SK-N-SH (cell line): ENCODE measurements at regions not wholly inside any gene's neighbourhood (a gene's known extent, or its start where the extent isn't known, plus 50 kb on each side); places are given as distances from the start of the nearest gene placed in this dataset.

ENCODE experiments used
- CTCF ChIA-PET: fragments of 300-600, 350-600 bp; formaldehyde crosslinking; extraction: SDS; loops from one replicate; lab custom pipeline; 2021; lab: Yijun Ruan, JAX
- POLR2A ChIA-PET: fragments of 350-600 bp; sonication (Branson Sonifier 250); formaldehyde crosslinking; extraction: SDS; loops from one replicate; lab custom pipeline; 2020; ENCODE audit warnings: antibody characterized with exemption, inconsistent platforms; lab: Yijun Ruan, JAX
- DNase-seq: peaks from one replicate; pipeline ENCODE4 v3.0.0; 2012
- H2AFZ ChIP-seq: fragments of 200-600 bp; sonication (generic); 2 replicates; pipeline ENCODE4 v1.8.1; 2016; ENCODE audit warnings: antibody characterized with exemption, mild to moderate bottlenecking, low read depth
- H3F3A ChIP-seq: fragments of 200-600 bp; sonication (generic); replicated peaks from 2 replicates; pipeline ENCODE3; 2016; ENCODE audit warnings: antibody characterized with exemption, mild to moderate bottlenecking; ENCODE audit not compliant: insufficient read depth
- H3K27ac ChIP-seq, 2 experiments: fragments of 200-500 bp in 1 of 2; fragments of 200-600 bp in 1 of 2; sonication (Bioruptor generic) in 1 of 2; sonication (generic), shearing (Covaris generic) in 1 of 2; 2 replicates each; pipeline versions ENCODE4 v1.5.1 to v1.6.1; 2014 to 2016; ENCODE audit warnings: low read depth in 2 of 2, inconsistent platforms in 1 of 2, low read length in 1 of 2, mild to moderate bottlenecking in 1 of 2, mixed read lengths in 1 of 2
- H3K27me3 ChIP-seq: fragments of 200-600 bp; sonication (generic), shearing (Covaris generic); 2 replicates; pipeline ENCODE4 v1.6.1; 2016; ENCODE audit warnings: mixed run types; ENCODE audit not compliant: insufficient read depth
- H3K36me3 ChIP-seq, 2 experiments: fragments of 200-500 bp in 1 of 2; fragments of 200-600 bp in 1 of 2; sonication (Bioruptor generic) in 1 of 2; sonication (generic) in 1 of 2; replicated peaks in 1 of 2; 2 replicates each; pipeline versions ENCODE3 to v1.5.1; 2014 to 2016; ENCODE audit warnings: low read length in 1 of 2, mild to moderate bottlenecking in 1 of 2; ENCODE audit not compliant: insufficient read depth in 2 of 2, control insufficient read depth in 1 of 2
- H3K4me1 ChIP-seq, 2 experiments: fragments of 200-500 bp in 1 of 2; fragments of 200-600 bp in 1 of 2; sonication (Bioruptor generic) in 1 of 2; sonication (generic), shearing (Covaris generic) in 1 of 2; 2 replicates each; pipeline versions ENCODE4 v1.5.1 to v1.6.1; 2014 to 2016; ENCODE audit warnings: low read depth in 1 of 2, low read length in 1 of 2, mixed run types in 1 of 2; ENCODE audit not compliant: insufficient read depth in 2 of 2, control insufficient read depth in 1 of 2
- H3K4me2 ChIP-seq: fragments of 200-600 bp; sonication (generic), shearing (Covaris generic); 2 replicates; pipeline ENCODE4 v1.6.1; 2017; ENCODE audit warnings: mixed run types
- H3K4me3 ChIP-seq, 2 experiments: fragments of 200-500 bp in 1 of 2; fragments of 200-600 bp in 1 of 2; sonication (Bioruptor generic) in 1 of 2; sonication (generic), shearing (Covaris generic) in 1 of 2; 2 replicates each; pipeline versions ENCODE4 v1.5.1 to v1.8.1; 2014 to 2016; ENCODE audit warnings: low read depth in 2 of 2, inconsistent platforms in 1 of 2, low read length in 1 of 2, mild to moderate bottlenecking in 1 of 2, mixed read lengths in 1 of 2, moderate library complexity in 1 of 2
- H3K79me2 ChIP-seq: fragments of 200-600 bp; sonication (generic); 2 replicates; pipeline ENCODE4 v1.8.1; 2017; ENCODE audit warnings: mild to moderate bottlenecking; ENCODE audit not compliant: insufficient read depth
- H3K9ac ChIP-seq: fragments of 200-600 bp; sonication (generic); 2 replicates; pipeline ENCODE4 v1.6.1; 2017; ENCODE audit warnings: mixed run types
- H3K9me2 ChIP-seq: fragments of 200-600 bp; sonication (generic); 2 replicates; pipeline ENCODE4 v1.6.1; 2017; ENCODE audit warnings: mixed run types
- H3K9me3 ChIP-seq: fragments of 200-600 bp; sonication (generic); 2 replicates; pipeline ENCODE4 v1.6.1; 2017; ENCODE audit warnings: mixed run types, mild to moderate bottlenecking, moderate library complexity
- H4K20me1 ChIP-seq: fragments of 200-600 bp; sonication (generic); 2 replicates; pipeline ENCODE4 v1.6.1; 2017; ENCODE audit warnings: mild to moderate bottlenecking, mixed run types; ENCODE audit not compliant: insufficient read depth
- EP300 ChIP-seq, 2 experiments: IDR thresholded peaks; 2 replicates each; pipeline versions ENCODE4 v1.4.0 to v1.6.1; 2012; ENCODE audit warnings: borderline replicate concordance in 1 of 2, low read depth in 1 of 2, low read length in 1 of 2
- GATA2 ChIP-seq: sonication (generic); formaldehyde crosslinking; IDR thresholded peaks from 2 replicates; pipeline ENCODE4 v1.5.0; 2020; ENCODE audit warnings: mild to moderate bottlenecking, missing genetic modification reagents
- RCOR1 ChIP-seq: fragments of 150-350 bp; IDR thresholded peaks from 2 replicates; pipeline ENCODE4 v1.6.1; 2017; ENCODE audit warnings: antibody characterized with exemption, low read length
- RXRA ChIP-seq: IDR thresholded peaks from 2 replicates; pipeline ENCODE4 v1.4.0; 2012; ENCODE audit warnings: low read depth, mild to moderate bottlenecking, borderline replicate concordance
- SIN3A ChIP-seq: IDR thresholded peaks from 2 replicates; pipeline ENCODE4 v1.6.1; 2012; ENCODE audit warnings: low read depth, mild to moderate bottlenecking, low read length, moderate library complexity, borderline replicate concordance
- TAF1 ChIP-seq: IDR thresholded peaks from 2 replicates; pipeline ENCODE4 v1.6.1; 2012; ENCODE audit warnings: low read depth, mild to moderate bottlenecking, low read length, moderate library complexity, borderline replicate concordance
- TCF12 ChIP-seq: IDR thresholded peaks from 2 replicates; pipeline ENCODE4 v1.4.0; 2012
- WGBS: methylation state at CpG from one replicate; pipeline ENCODE4 v1.1.6; 2017; ENCODE audit warnings: low lambda C conversion rate; 5-methylcytosine and 5-hydroxymethylcytosine counted together
- TF ChIP-seq, protein P1 (sequence below): IDR thresholded peaks from 2 replicates; pipeline ENCODE4 v1.6.1; 2012; ENCODE audit warnings: mild to moderate bottlenecking, low read depth, low read length, moderate library complexity
- TF ChIP-seq, protein P2 (sequence below): fragments of 150-350 bp; IDR thresholded peaks from 2 replicates; pipeline ENCODE4 v1.6.1; 2016; ENCODE audit warnings: mild to moderate bottlenecking, low read depth, low read length

DNA sequence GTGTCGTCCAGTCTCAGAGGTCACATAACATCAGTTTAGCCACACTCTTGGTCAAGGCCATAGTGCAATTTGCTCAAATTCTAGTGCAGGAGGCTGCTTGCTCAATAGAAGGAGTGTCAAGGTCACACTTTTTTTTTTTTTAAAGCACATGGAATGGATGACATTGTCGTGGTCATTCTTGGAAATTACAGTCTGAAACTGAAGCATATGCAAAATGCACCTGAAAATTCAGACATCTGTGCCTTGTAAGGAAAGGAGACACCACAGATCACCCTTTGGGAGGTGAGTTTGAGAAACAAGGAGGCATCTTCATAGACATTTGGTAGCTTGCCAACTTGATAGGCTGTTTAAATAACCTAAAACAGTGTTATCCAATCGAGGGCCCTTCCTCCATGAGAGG, 98.3 kb upstream of the ANKRD10 start (continued):
- TF ChIP-seq, protein P1, sequence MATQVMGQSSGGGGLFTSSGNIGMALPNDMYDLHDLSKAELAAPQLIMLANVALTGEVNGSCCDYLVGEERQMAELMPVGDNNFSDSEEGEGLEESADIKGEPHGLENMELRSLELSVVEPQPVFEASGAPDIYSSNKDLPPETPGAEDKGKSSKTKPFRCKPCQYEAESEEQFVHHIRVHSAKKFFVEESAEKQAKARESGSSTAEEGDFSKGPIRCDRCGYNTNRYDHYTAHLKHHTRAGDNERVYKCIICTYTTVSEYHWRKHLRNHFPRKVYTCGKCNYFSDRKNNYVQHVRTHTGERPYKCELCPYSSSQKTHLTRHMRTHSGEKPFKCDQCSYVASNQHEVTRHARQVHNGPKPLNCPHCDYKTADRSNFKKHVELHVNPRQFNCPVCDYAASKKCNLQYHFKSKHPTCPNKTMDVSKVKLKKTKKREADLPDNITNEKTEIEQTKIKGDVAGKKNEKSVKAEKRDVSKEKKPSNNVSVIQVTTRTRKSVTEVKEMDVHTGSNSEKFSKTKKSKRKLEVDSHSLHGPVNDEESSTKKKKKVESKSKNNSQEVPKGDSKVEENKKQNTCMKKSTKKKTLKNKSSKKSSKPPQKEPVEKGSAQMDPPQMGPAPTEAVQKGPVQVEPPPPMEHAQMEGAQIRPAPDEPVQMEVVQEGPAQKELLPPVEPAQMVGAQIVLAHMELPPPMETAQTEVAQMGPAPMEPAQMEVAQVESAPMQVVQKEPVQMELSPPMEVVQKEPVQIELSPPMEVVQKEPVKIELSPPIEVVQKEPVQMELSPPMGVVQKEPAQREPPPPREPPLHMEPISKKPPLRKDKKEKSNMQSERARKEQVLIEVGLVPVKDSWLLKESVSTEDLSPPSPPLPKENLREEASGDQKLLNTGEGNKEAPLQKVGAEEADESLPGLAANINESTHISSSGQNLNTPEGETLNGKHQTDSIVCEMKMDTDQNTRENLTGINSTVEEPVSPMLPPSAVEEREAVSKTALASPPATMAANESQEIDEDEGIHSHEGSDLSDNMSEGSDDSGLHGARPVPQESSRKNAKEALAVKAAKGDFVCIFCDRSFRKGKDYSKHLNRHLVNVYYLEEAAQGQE = no peak

DNA sequence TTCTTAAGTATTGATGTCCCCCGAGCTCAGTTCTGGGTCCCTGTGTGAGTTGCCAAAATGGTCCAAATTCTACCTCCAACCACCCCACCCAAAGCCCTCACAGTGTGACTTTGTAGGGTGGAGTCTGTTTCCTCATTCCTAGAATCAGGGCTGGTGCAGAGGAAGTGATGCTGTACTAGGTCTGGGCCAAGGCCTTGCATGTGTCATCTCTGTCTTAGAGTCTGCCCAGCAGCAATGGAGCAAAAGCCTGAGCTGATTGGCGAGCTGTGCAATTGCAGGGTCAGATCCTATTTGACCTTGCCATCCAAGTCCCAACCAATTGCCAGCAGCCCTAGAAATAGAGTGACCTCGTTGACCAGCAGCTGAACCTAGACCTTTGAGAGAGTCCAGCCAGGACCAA, 97.0 kb upstream of the ANKRD10 start:
- no peaks in the 10 kb centered on the region for H3K36me3 ChIP-seq
- no peak overlapping the region for H3K9ac ChIP-seq
- H3F3A ChIP-seq = no peaks in the 10 kb centered on the region
- H3K9me3 ChIP-seq = no peaks in the 10 kb centered on the region
- DNase-seq = no peak
- H3K4me1 ChIP-seq = no peaks in the 10 kb centered on the region
- WGBS = 5% methylated on average over 3 of the region's 3 CpGs
- H3K9me2 ChIP-seq = no peaks in the 10 kb centered on the region
- H3K4me2 ChIP-seq = no peak overlapping the region
- no peak overlapping the region for H3K4me3 ChIP-seq
- no peaks in the 10 kb centered on the region for H3K27me3 ChIP-seq
- TF ChIP-seq, protein P1 = no peak
- TF ChIP-seq RCOR1 (no peak), RXRA (no peak), GATA2 (CRISPR knock-in tag) (no peak), EP300 (IDR thresholded peaks at IDR 0.05; ENCODE audit: borderline replicate concordance in 1 of 2, low read depth in 1 of 2, low read length in 1 of 2) (no peak), SIN3A (no peak), TCF12 (no peak), TAF1 (no peak)
- TF ChIP-seq, protein P2, sequence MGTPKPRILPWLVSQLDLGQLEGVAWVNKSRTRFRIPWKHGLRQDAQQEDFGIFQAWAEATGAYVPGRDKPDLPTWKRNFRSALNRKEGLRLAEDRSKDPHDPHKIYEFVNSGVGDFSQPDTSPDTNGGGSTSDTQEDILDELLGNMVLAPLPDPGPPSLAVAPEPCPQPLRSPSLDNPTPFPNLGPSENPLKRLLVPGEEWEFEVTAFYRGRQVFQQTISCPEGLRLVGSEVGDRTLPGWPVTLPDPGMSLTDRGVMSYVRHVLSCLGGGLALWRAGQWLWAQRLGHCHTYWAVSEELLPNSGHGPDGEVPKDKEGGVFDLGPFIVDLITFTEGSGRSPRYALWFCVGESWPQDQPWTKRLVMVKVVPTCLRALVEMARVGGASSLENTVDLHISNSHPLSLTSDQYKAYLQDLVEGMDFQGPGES = no peak
- H3K79me2 ChIP-seq = no peaks in the 10 kb centered on the region
- no peak overlapping the region for H2AFZ ChIP-seq
- no peaks in the 10 kb centered on the region for H4K20me1 ChIP-seq
- ChIA-PET POLR2A (no interaction called here), CTCF (interaction anchor here (1.1 to 1.4 kb wide), 2 partner anchors 20 to 56 kb away, joined by 3 to 5 read pairs; no protein-coding TSS in a partner anchor)
- no peak overlapping the region for H3K27ac ChIP-seq
